ENCODE measurements at regions not wholly inside any gene's neighbourhood (a gene's known extent, or its start where the extent isn't known, plus 50 kb on each side); places are given as distances from the start of the nearest gene placed in this dataset.

GRCh38 chr11:20274031-20274430, 89.5 kb upstream of the HTATIP2 start:
- Histone ChIP-seq H3K36me3 (ENCODE audit: control insufficient read depth in 4 of 4, insufficient read depth in 3 of 4, low read depth in 1 of 4, low read length in 3 of 4) (no peaks in the 10 kb centered on the region), H3K4me1 (ENCODE audit: control insufficient read depth in 4 of 4, insufficient read depth in 4 of 4, low read length in 3 of 4) (no peaks in the 10 kb centered on the region), H3K27ac (ENCODE audit: low read depth in 1 of 2, low read length in 2 of 2) (no peak overlapping the region), H3K4me3 (ENCODE audit: low read depth in 1 of 3, low read length in 3 of 3) (no peak overlapping the region), H3K27me3 (ENCODE audit: control insufficient read depth in 4 of 4, insufficient read depth in 4 of 4, low read length in 3 of 4) (peaks cover 0 to 15% (median under 1%) of the 10 kb centered on the region in 4 donors), H3K9me3 (ENCODE audit: control insufficient read depth in 4 of 4, low read length in 3 of 4) (no peaks in the 10 kb centered on the region), H3K9ac (ENCODE audit: low read depth in 1 of 2, low read length in 2 of 2) (no peak overlapping the region)
- WGBS: 58% methylated on average over 5 of the region's 5 CpGs
- TF ChIP-seq HNF4G (IDR thresholded peaks at IDR 0.05): no peak
- TF ChIP-seq ZBTB33 (IDR thresholded peaks at IDR 0.05): no peak
- TF ChIP-seq ATF3 (IDR thresholded peaks at IDR 0.05): no peak
- no peak for TF ChIP-seq JUND (IDR thresholded peaks at IDR 0.05)
- TF ChIP-seq NR2F2 (IDR thresholded peaks at IDR 0.05): no peak
- TF ChIP-seq FOXA2 (IDR thresholded peaks at IDR 0.05): no peak
- TF ChIP-seq TAF1 (conservative IDR thresholded peaks at IDR 0.05): no peak
- TF ChIP-seq SP1 (IDR thresholded peaks at IDR 0.05): no peak
- no peak for TF ChIP-seq EGR1 (IDR thresholded peaks at IDR 0.05; ENCODE audit: low read depth in 2 of 2)
- TF ChIP-seq MAX (IDR thresholded peaks at IDR 0.05): no peak
- TF ChIP-seq YY1 (IDR thresholded peaks at IDR 0.05): no peak
- TF ChIP-seq RAD21 (IDR thresholded peaks at IDR 0.05): no peak
- TF ChIP-seq RXRA (IDR thresholded peaks at IDR 0.05): no peak
- TF ChIP-seq HNF4A (conservative IDR thresholded peaks at IDR 0.05): no peak
- TF ChIP-seq GABPA (IDR thresholded peaks at IDR 0.05 in 1 of 2, conservative IDR thresholded peaks at IDR 0.05 in 1 of 2): no peak
- TF ChIP-seq REST (IDR thresholded peaks at IDR 0.05): no peak
- no peak for TF ChIP-seq CTCF (IDR thresholded peaks at IDR 0.05; ENCODE audit: low read depth, low read length, missing input control)
- no peak for TF ChIP-seq FOXA1 (IDR thresholded peaks at IDR 0.05)
- DNase-seq (ENCODE audit: low spot score): no peak

Measured in liver (tissue), 8 donors.